ENCODE measurements at regions not wholly inside any gene's neighbourhood (a gene's known extent, or its start where the extent isn't known, plus 50 kb on each side); places are given as distances from the start of the nearest gene placed in this dataset.

GRCh38 chr4:13219971-13220370, 264.2 kb downstream of the RAB28 start (continued):
- TF ChIP-seq RBM25 (IDR thresholded peaks at IDR 0.05; ENCODE audit: low read depth, low read length, severe bottlenecking) (no peak), NFRKB (IDR thresholded peaks at IDR 0.05; ENCODE audit: low read depth) (no peak)
- TF ChIP-seq, protein P1, sequence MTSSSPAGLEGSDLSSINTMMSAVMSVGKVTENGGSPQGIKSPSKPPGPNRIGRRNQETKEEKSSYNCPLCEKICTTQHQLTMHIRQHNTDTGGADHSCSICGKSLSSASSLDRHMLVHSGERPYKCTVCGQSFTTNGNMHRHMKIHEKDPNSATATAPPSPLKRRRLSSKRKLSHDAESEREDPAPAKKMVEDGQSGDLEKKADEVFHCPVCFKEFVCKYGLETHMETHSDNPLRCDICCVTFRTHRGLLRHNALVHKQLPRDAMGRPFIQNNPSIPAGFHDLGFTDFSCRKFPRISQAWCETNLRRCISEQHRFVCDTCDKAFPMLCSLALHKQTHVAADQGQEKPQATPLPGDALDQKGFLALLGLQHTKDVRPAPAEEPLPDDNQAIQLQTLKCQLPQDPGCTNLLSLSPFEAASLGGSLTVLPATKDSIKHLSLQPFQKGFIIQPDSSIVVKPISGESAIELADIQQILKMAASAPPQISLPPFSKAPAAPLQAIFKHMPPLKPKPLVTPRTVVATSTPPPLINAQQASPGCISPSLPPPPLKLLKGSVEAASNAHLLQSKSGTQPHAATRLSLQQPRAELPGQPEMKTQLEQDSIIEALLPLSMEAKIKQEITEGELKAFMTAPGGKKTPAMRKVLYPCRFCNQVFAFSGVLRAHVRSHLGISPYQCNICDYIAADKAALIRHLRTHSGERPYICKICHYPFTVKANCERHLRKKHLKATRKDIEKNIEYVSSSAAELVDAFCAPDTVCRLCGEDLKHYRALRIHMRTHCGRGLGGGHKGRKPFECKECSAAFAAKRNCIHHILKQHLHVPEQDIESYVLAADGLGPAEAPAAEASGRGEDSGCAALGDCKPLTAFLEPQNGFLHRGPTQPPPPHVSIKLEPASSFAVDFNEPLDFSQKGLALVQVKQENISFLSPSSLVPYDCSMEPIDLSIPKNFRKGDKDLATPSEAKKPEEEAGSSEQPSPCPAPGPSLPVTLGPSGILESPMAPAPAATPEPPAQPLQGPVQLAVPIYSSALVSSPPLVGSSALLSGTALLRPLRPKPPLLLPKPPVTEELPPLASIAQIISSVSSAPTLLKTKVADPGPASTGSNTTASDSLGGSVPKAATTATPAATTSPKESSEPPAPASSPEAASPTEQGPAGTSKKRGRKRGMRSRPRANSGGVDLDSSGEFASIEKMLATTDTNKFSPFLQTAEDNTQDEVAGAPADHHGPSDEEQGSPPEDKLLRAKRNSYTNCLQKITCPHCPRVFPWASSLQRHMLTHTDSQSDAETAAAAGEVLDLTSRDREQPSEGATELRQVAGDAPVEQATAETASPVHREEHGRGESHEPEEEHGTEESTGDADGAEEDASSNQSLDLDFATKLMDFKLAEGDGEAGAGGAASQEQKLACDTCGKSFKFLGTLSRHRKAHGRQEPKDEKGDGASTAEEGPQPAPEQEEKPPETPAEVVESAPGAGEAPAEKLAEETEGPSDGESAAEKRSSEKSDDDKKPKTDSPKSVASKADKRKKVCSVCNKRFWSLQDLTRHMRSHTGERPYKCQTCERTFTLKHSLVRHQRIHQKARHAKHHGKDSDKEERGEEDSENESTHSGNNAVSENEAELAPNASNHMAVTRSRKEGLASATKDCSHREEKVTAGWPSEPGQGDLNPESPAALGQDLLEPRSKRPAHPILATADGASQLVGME (CRISPR knock-in tag; IDR thresholded peaks at IDR 0.05): no peak

DNA sequence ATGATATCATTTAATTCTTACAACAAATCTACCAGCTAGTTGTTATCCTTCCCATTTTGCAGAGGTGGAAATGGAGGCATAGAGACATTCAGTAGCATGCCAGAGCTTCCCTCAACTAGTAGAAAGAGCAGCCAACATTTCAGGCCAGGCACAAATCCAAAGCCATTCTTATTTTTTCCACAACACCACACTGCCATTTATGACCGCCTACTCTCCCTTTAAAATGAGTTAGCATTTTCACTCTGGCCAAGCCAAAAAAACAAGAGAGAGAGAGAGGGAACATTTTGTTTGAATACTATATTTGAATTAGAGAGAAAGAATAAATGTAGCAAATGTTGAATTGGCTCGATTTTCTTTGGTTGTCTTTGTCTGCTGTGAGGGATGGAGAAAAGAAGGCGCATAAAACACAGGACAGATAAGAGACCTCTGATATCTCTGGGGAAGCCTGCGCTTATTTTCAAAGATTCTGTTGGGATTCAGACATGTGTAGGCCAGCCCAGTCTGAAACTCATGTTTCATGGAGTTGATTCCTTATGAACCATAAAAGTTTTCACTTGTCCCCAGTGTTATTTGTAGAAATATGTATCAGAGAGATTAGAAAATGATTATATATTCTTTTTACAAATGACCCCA, 265.7 kb downstream of the RAB28 start:
- in situ Hi-C loops (cut with MboI) (no loop called here), intact Hi-C loops (cut with micrococcal nuclease) (no loop called here)
- no peak overlapping the region for H3K4me3 ChIP-seq
- no TSS peak for BruUV-seq (replicated peaks)
- TF ChIP-seq RBM14 (IDR thresholded peaks at IDR 0.05; ENCODE audit: borderline replicate concordance, insufficient read depth, low read depth, low read length): no peak
- no peak for TF ChIP-seq DIDO1 (tag; IDR thresholded peaks at IDR 0.05; ENCODE audit: low read depth)
- no peak for TF ChIP-seq KDM1A (IDR thresholded peaks at IDR 0.05)
- no peak for TF ChIP-seq PHF8 (IDR thresholded peaks at IDR 0.05; ENCODE audit: borderline replicate concordance, low read length)
- no peak for TF ChIP-seq ZNF253 (CRISPR knock-in tag; conservative IDR thresholded peaks at IDR 0.05)
- no peak for TF ChIP-seq ZNF184 (CRISPR knock-in tag; IDR thresholded peaks at IDR 0.05)
- TF ChIP-seq NFE2L1 (tag; IDR thresholded peaks at IDR 0.05; ENCODE audit: borderline replicate concordance, low read depth): no peak
- TF ChIP-seq ETV1 (tag; conservative IDR thresholded peaks at IDR 0.05; ENCODE audit: low read depth): no peak
- no peak for TF ChIP-seq ZNF324 (CRISPR knock-in tag; IDR thresholded peaks at IDR 0.05)
- H3K9me1 ChIP-seq (ENCODE audit: control insufficient read depth, insufficient read depth, low read length): no peaks in the 10 kb centered on the region
- H2AFZ ChIP-seq (ENCODE audit: low read depth, low read length): no peak overlapping the region
- H3K9me3 ChIP-seq (replicated peaks; ENCODE audit: control insufficient read depth, insufficient read depth, low read depth, low read length): no peaks in the 10 kb centered on the region
- POLR2A ChIA-PET: interaction anchor here (0.7 kb wide), 1 partner anchor 20 kb away, joined by 3 read pairs; no protein-coding TSS in a partner anchor
- no peaks in the 10 kb centered on the region for H3K36me3 ChIP-seq (ENCODE audit: control insufficient read depth, insufficient read depth, low read length)
- H3K79me2 ChIP-seq (ENCODE audit: control insufficient read depth, insufficient read depth, low read length): no peaks in the 10 kb centered on the region
- H4K20me1 ChIP-seq (replicated peaks; ENCODE audit: control insufficient read depth, insufficient read depth, low read length): no peaks in the 10 kb centered on the region
- H3K4me1 ChIP-seq (replicated peaks in 1 of 2; ENCODE audit: control insufficient read depth in 2 of 2, insufficient read depth in 2 of 2, low read length in 2 of 2): no peaks in the 10 kb centered on the region
- H3K4me2 ChIP-seq (ENCODE audit: insufficient read depth, low read length): no peak overlapping the region
- FAIRE-seq (no peak), DNase-seq (ENCODE audit: extremely low read depth in 1 of 4, low spot score in 3 of 4) (no peak), ATAC-seq (no peak)
- CTCF ChIA-PET (ENCODE audit: low intra/inter-chr PET ratio): no interaction called here
- no peak overlapping the region for H3K27ac ChIP-seq (ENCODE audit: extremely low read depth, low read depth, low read length)
- H3K9ac ChIP-seq (ENCODE audit: insufficient read depth in 1 of 2, low read depth in 2 of 2, low read length in 2 of 2): no peak overlapping the region
- WGBS (ENCODE audit: insufficient coverage, low coverage, missing lambda C conversion rate): 24% methylated on average over 4 of the region's 4 CpGs
- H3K27me3 ChIP-seq (ENCODE audit: control insufficient read depth in 2 of 2, insufficient read depth in 2 of 2, low read length in 2 of 2): 0 out of 5 replicates have a peak, but pooled peaks cover 0 to 3% of the 10 kb centered on the region in 2 experiments

All from K562 (cell line).